ENCODE measurements at regions not wholly inside any gene's neighbourhood (a gene's known extent, or its start where the extent isn't known, plus 50 kb on each side); places are given as distances from the start of the nearest gene placed in this dataset.

- Histone ChIP-seq H3K23ac (ENCODE audit: insufficient read length) (no peak overlapping the region), H3K9me3 (ENCODE audit: insufficient read depth in 2 of 2, low read depth in 1 of 2, low read length in 1 of 2) (peaks cover 0 to 7% of the 10 kb centered on the region in 2 experiments; a peak in 1 of 4 replicates), H4K91ac (replicated peaks; ENCODE audit: insufficient read length, low read length) (no peak overlapping the region), H3K9ac (replicated peaks in 1 of 4; ENCODE audit: extremely low read depth in 1 of 4, low read depth in 3 of 4, low read length in 3 of 4) (no peak overlapping the region), H3K4me1 (replicated peaks in 1 of 4; ENCODE audit: control insufficient read depth in 3 of 4, insufficient read depth in 4 of 4, low read length in 3 of 4) (no peaks in the 10 kb centered on the region; a peak in 1 of 7 replicates), H3K79me1 (ENCODE audit: low read depth, low read length) (no peaks in the 10 kb centered on the region), H4K20me1 (replicated peaks in 1 of 2; ENCODE audit: control insufficient read depth in 1 of 2, insufficient read depth in 2 of 2, low read length in 2 of 2) (no peaks in the 10 kb centered on the region), H2BK120ac (replicated peaks; ENCODE audit: low read depth, low read length) (no peak overlapping the region), H3K4ac (replicated peaks; ENCODE audit: insufficient read length, low read depth, low read length) (no peak overlapping the region), H3K79me2 (ENCODE audit: control insufficient read depth in 1 of 2, insufficient read depth in 2 of 2, low read length in 2 of 2) (no peaks in the 10 kb centered on the region), H3K27me3 (replicated peaks in 1 of 4; ENCODE audit: control insufficient read depth in 3 of 4, extremely low read depth in 1 of 4, insufficient read depth in 3 of 4, low read length in 3 of 4) (no peaks in the 10 kb centered on the region), H4K5ac (ENCODE audit: insufficient read length, low read depth, low read length) (no peak overlapping the region), H3K14ac (ENCODE audit: insufficient read length) (no peak overlapping the region), H2BK15ac (ENCODE audit: low read length) (no peak overlapping the region), H3K36me3 (ENCODE audit: control insufficient read depth in 2 of 4, insufficient read depth in 4 of 4, low read length in 3 of 4) (no peaks in the 10 kb centered on the region), H3K18ac (ENCODE audit: extremely low read depth, low read length) (no peak overlapping the region), H4K8ac (ENCODE audit: extremely low read depth, insufficient read depth, low read length) (no peak overlapping the region), H2BK5ac (ENCODE audit: low read depth, low read length) (no peak overlapping the region), H3K56ac (replicated peaks; ENCODE audit: insufficient read length, low read depth, low read length) (no peak overlapping the region), H3K4me2 (ENCODE audit: insufficient read depth in 1 of 2, low read depth in 2 of 2, low read length in 2 of 2) (no peak overlapping the region), H3K4me3 (ENCODE audit: extremely low read depth in 1 of 4, insufficient read depth in 2 of 4, low read depth in 3 of 4, low read length in 4 of 4) (no peak overlapping the region), H3K23me2 (ENCODE audit: low read depth, low read length) (no peaks in the 10 kb centered on the region), H2BK20ac (ENCODE audit: low read length) (no peak overlapping the region), H2AK5ac (ENCODE audit: low read depth, low read length) (no peak overlapping the region), H2AFZ (ENCODE audit: low read length) (no peak overlapping the region), H2BK12ac (ENCODE audit: low read depth, low read length) (no peak overlapping the region), H3K27ac (ENCODE audit: low read depth, low read length) (no peak overlapping the region)
- 83% methylated on average over 3 of the region's 3 CpGs; no CpG with 5 or more reads in 1 of the 2 experiments for WGBS, 2 experiments (ENCODE audit: extremely low coverage in 1 of 2, insufficient coverage in 1 of 2, insufficient read length in 1 of 2, insufficient replicate concordance in 2 of 2, low coverage in 1 of 2, low lambda C conversion rate in 2 of 2, missing lambda C conversion rate in 1 of 2)
- TF ChIP-seq EP300 (IDR thresholded peaks at IDR 0.05; ENCODE audit: borderline replicate concordance in 1 of 2, low read depth in 2 of 2, low read length in 2 of 2) (no peak), POLR2AphosphoS5 (IDR thresholded peaks at IDR 0.05; ENCODE audit: low read depth, low read length) (no peak), NRF1 (IDR thresholded peaks at IDR 0.05; ENCODE audit: low read depth, low read length) (no peak), CHD2 (IDR thresholded peaks at IDR 0.05; ENCODE audit: low read length) (no peak), GTF2F1 (IDR thresholded peaks at IDR 0.05; ENCODE audit: borderline replicate concordance, low read depth, low read length) (no peak), ZNF274 (IDR thresholded peaks at IDR 0.05; ENCODE audit: borderline replicate concordance, extremely low read depth, low read length) (no peak), TAF7 (optimal IDR thresholded peaks at IDR 0.05; ENCODE audit: borderline replicate concordance, low read depth, low read length) (no peak), RAD21 (IDR thresholded peaks at IDR 0.05 in 1 of 2, conservative IDR thresholded peaks at IDR 0.05 in 1 of 2; ENCODE audit: low read depth in 2 of 2, low read length in 2 of 2) (no peak), SP1 (IDR thresholded peaks at IDR 0.05; ENCODE audit: low read depth, low read length) (no peak), CBX8 (IDR thresholded peaks at IDR 0.05; ENCODE audit: borderline replicate concordance, low read depth, low read length) (no peak), BCL11A (IDR thresholded peaks at IDR 0.05; ENCODE audit: low read depth in 2 of 2, low read length in 2 of 2) (no peak), SP2 (IDR thresholded peaks at IDR 0.05; ENCODE audit: low read length) (no peak)
- FAIRE-seq: no peak
- DNase-seq (ENCODE audit: low read depth in 1 of 2, low spot score in 2 of 2): no peak
- ChIA-PET CTCF (ENCODE audit: partially characterized antibody) (interaction anchor here (1.3 to 1.9 kb wide), 2 partner anchors 146 to 152 kb away, joined by 3 to 5 read pairs; no protein-coding TSS in a partner anchor), POLR2A (ENCODE audit: partially characterized antibody) (interaction anchor here (1.2 kb wide), 1 partner anchor 17 kb away, joined by 3 read pairs; no protein-coding TSS in a partner anchor)
Measured at GRCh38 chr4:114512595-114513295, 85.9 kb upstream of the UGT8 start.

All from H1 (cell line).